K562 (cell line): ENCODE measurements at regions not wholly inside any gene's neighbourhood (a gene's known extent, or its start where the extent isn't known, plus 50 kb on each side); places are given as distances from the start of the nearest gene placed in this dataset.

Experiments
- ATAC-seq: fragments of 200-7000 bp; cut with Tn5 transposase; 3 replicates; pipeline ENCODE4 v1.9.1; 2020; ENCODE audit warnings: moderate library complexity
- BruUV-seq: library from RNA; stranded (reverse); fragments of 400-500 nt; replicated peaks from 2 replicates; lab custom pipeline; 2021; lab: Mats Ljungman, UMichigan
- CTCF ChIA-PET: fragments of 300-600 bp; formaldehyde crosslinking; extraction: SDS; loops from one replicate; lab custom pipeline; 2021; ENCODE audit warnings: low intra/inter-chr PET ratio; lab: Yijun Ruan, JAX
- POLR2A ChIA-PET: fragments of 300-600, 350-650 bp; sonication (Branson Sonifier 250); formaldehyde crosslinking; extraction: SDS; loops from one replicate; lab custom pipeline; 2021; ENCODE audit warnings: antibody characterized with exemption, inconsistent platforms; lab: Yijun Ruan, JAX
- DNase-seq, 4 experiments: peaks; one replicate each; pipeline versions ENCODE4 v3.0.0 to v3.0.0-alpha.2; 2011 to 2018; ENCODE audit warnings: low spot score in 3 of 4, mixed read lengths in 3 of 4; ENCODE audit errors: extremely low read depth in 1 of 4
- FAIRE-seq: peaks from 2 replicates; lab custom pipeline; 2011; peaks lifted over from hg19 to GRCh38; lab: Jason Lieb, UNC
- H2AFZ ChIP-seq: 2 replicates; pipeline ENCODE4 v1.6.0; 2011; ENCODE audit warnings: low read depth, low read length, control low read depth, inconsistent platforms
- H3K27ac ChIP-seq: fragments of 200-600 bp; 3 replicates; pipeline ENCODE4 v1.8.0; 2011; ENCODE audit warnings: low read depth, mild to moderate bottlenecking, control low read depth, inconsistent platforms, low read length, moderate library complexity, mixed read lengths; ENCODE audit errors: extremely low read depth
- H3K27me3 ChIP-seq, 2 experiments: fragments of 300-600 bp in 1 of 2; 2 replicates in 1 of 2; 3 replicates in 1 of 2; pipeline versions ENCODE4 v1.6.0 to v1.8.0; 2011; ENCODE audit warnings: inconsistent platforms in 2 of 2, low read length in 2 of 2, mild to moderate bottlenecking in 1 of 2, mixed read lengths in 1 of 2, moderate library complexity in 1 of 2; ENCODE audit not compliant: control insufficient read depth in 2 of 2, insufficient read depth in 2 of 2
- H3K36me3 ChIP-seq: fragments of 300-600 bp; 3 replicates; pipeline ENCODE4 v1.8.0; 2011; ENCODE audit warnings: mild to moderate bottlenecking, low read length, inconsistent platforms; ENCODE audit not compliant: control insufficient read depth, insufficient read depth
- H3K4me1 ChIP-seq, 2 experiments: fragments of 200-600 bp in 1 of 2; replicated peaks in 1 of 2; 2 replicates in 1 of 2; 3 replicates in 1 of 2; pipeline versions ENCODE4 v1.5.1 to v1.8.0; 2011; ENCODE audit warnings: inconsistent platforms in 2 of 2, low read length in 2 of 2, mild to moderate bottlenecking in 1 of 2, mixed read lengths in 1 of 2, moderate library complexity in 1 of 2; ENCODE audit not compliant: control insufficient read depth in 2 of 2, insufficient read depth in 2 of 2
- H3K4me2 ChIP-seq: 2 replicates; pipeline ENCODE4 v1.6.1; 2011; ENCODE audit warnings: low read length, control low read depth, inconsistent platforms, mixed read lengths; ENCODE audit not compliant: insufficient read depth
- H3K4me3 ChIP-seq: fragments of 200-600 bp; sonication (generic), shearing (Covaris generic); 2 replicates; pipeline ENCODE4 v1.5.1; 2016; ENCODE audit warnings: control low read depth, inconsistent platforms
- H3K79me2 ChIP-seq: fragments of 200-600 bp; 3 replicates; pipeline ENCODE4 v1.8.0; 2011; ENCODE audit warnings: low read length, inconsistent platforms; ENCODE audit not compliant: control insufficient read depth, insufficient read depth
- H3K9ac ChIP-seq, 2 experiments: 2 replicates each; pipeline versions ENCODE4 v1.6.0 to v1.6.1; 2011; ENCODE audit warnings: low read depth in 2 of 2, low read length in 2 of 2, control low read depth in 1 of 2, inconsistent platforms in 1 of 2, mild to moderate bottlenecking in 1 of 2, mixed read lengths in 1 of 2; ENCODE audit not compliant: insufficient read depth in 1 of 2
- H3K9me1 ChIP-seq: one replicate; pipeline ENCODE4 v1.6.0; 2011; ENCODE audit warnings: inconsistent platforms, mild to moderate bottlenecking, low read length, moderate library complexity; ENCODE audit not compliant: control insufficient read depth, insufficient read depth
- H3K9me3 ChIP-seq: replicated peaks from 2 replicates; pipeline ENCODE4 v1.5.1; 2011; ENCODE audit warnings: low read depth, low read length, inconsistent platforms; ENCODE audit not compliant: control insufficient read depth, insufficient read depth
- H4K20me1 ChIP-seq: replicated peaks from 2 replicates; pipeline ENCODE4 v1.6.1; 2011; ENCODE audit warnings: low read length, inconsistent platforms, mixed read lengths; ENCODE audit not compliant: control insufficient read depth, insufficient read depth
- ARID2 ChIP-seq: fragments of 450-650 bp; IDR thresholded peaks from 2 replicates; pipeline ENCODE4 v1.6.1; 2017; ENCODE audit warnings: antibody characterized with exemption, mild to moderate bottlenecking
- E2F4 ChIP-seq: sonication (generic); formaldehyde crosslinking; IDR thresholded peaks from 2 replicates; pipeline ENCODE4 v1.8.0; 2022; ENCODE audit warnings: mild to moderate bottlenecking, low read depth, missing genetic modification reagents
- ETV6 ChIP-seq, 3 experiments: fragments of 150-350 bp in 1 of 3; sonication (generic) in 1 of 3; formaldehyde crosslinking in 1 of 3; IDR thresholded peaks; 2 replicates each; pipeline versions ENCODE4 v1.6.1 to v1.8.0; 2014 to 2022; ENCODE audit warnings: borderline replicate concordance in 2 of 3, low read depth in 2 of 3, antibody characterized with exemption in 1 of 3, low read length in 1 of 3, mild to moderate bottlenecking in 1 of 3, missing genetic modification reagents in 1 of 3
- HNRNPLL ChIP-seq: fragments of 200-400 bp; formaldehyde crosslinking; IDR thresholded peaks from 2 replicates; pipeline ENCODE4 v1.6.1; 2017; ENCODE audit warnings: low read length, low read depth, mild to moderate bottlenecking; ENCODE audit not compliant: poor library complexity, severe bottlenecking
- HSF4 ChIP-seq: fragments of 250-450 bp; sonication (Bioruptor Pico); IDR thresholded peaks from 2 replicates; pipeline ENCODE4 v2.1.2; 2022; ENCODE audit warnings: mild to moderate bottlenecking, moderate library complexity, borderline replicate concordance
- MBD2 ChIP-seq: sonication (generic); IDR thresholded peaks from 2 replicates; pipeline ENCODE4 v1.6.1; 2016; ENCODE audit warnings: low read depth, borderline replicate concordance
- NONO ChIP-seq, 2 experiments: fragments of 200-400 bp in 1 of 2; fragments of 450-650 bp in 1 of 2; formaldehyde crosslinking in 1 of 2; IDR thresholded peaks; 2 replicates each; pipeline ENCODE4 v1.6.1; 2017; ENCODE audit warnings: low read depth in 2 of 2, mild to moderate bottlenecking in 2 of 2, moderate library complexity in 2 of 2, low read length in 1 of 2
- TFAP4 ChIP-seq: sonication (generic); formaldehyde crosslinking; IDR thresholded peaks from 2 replicates; pipeline ENCODE4 v1.8.0; 2022; ENCODE audit warnings: missing genetic modification reagents, mild to moderate bottlenecking, moderate library complexity, borderline replicate concordance
- U2AF1 ChIP-seq: fragments of 200-400 bp; formaldehyde crosslinking; optimal IDR thresholded peaks from 2 replicates; pipeline ENCODE3; 2017; ENCODE audit warnings: mild to moderate bottlenecking, low read depth, low read length, moderate library complexity
- ZNF253 ChIP-seq: fragments of 250-450 bp; sonication (Bioruptor Pico); conservative IDR thresholded peaks from 2 replicates; pipeline ENCODE4 v1.6.1; 2021; ENCODE audit warnings: mild to moderate bottlenecking
- WGBS: fragments of 100-300 bp; shearing (Covaris generic); methylation state at CpG from one replicate; pipeline ENCODE4 v1.1.6; 2016; ENCODE audit warnings: low coverage, mixed read lengths; ENCODE audit not compliant: insufficient coverage; ENCODE audit errors: missing lambda C conversion rate; 5-methylcytosine and 5-hydroxymethylcytosine counted together
- in situ Hi-C: fragments of 300-500 bp; cut with MboI; formaldehyde crosslinking; loops from 4 replicates; pipeline ENCODE4 v1.15.0; 2018; ENCODE audit warnings: inconsistent platforms, mixed read lengths
- intact Hi-C: fragments of 100-400 bp; cut with micrococcal nuclease; formaldehyde crosslinking; loops from 2 replicates; pipeline ENCODE4 v1.14.2; 2022
- TF ChIP-seq, protein P1 (sequence below): sonication (generic); formaldehyde crosslinking; IDR thresholded peaks from 2 replicates; pipeline ENCODE4 v1.8.0; 2023; ENCODE audit warnings: missing genetic modification reagents, mild to moderate bottlenecking, borderline replicate concordance
- TF ChIP-seq, protein P2 (sequence below): fragments of 450-650 bp; IDR thresholded peaks from 2 replicates; pipeline ENCODE4 v1.6.1; 2016

DNA sequence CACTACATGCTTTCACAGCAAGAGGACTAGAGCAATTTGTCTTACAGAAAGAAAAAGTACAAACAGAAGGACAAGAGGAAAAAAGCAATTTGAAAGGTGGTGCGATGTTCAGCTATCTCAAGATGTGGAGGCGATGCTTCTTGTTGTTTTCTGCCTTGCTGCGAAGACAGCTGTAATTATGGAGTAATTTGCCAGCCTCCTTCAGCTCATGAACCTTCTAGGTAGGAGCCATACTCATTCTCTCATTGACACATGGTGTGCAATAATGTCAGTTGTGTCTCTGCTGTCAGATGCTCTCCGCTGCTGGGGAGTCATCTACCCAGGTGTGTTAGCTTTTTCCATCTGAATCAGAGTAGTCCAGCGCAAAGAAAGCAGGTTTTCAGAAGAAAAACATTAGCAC is 424.5 kb downstream of the NR2F1-AS1 start (continued):
- TF ChIP-seq, protein P1, sequence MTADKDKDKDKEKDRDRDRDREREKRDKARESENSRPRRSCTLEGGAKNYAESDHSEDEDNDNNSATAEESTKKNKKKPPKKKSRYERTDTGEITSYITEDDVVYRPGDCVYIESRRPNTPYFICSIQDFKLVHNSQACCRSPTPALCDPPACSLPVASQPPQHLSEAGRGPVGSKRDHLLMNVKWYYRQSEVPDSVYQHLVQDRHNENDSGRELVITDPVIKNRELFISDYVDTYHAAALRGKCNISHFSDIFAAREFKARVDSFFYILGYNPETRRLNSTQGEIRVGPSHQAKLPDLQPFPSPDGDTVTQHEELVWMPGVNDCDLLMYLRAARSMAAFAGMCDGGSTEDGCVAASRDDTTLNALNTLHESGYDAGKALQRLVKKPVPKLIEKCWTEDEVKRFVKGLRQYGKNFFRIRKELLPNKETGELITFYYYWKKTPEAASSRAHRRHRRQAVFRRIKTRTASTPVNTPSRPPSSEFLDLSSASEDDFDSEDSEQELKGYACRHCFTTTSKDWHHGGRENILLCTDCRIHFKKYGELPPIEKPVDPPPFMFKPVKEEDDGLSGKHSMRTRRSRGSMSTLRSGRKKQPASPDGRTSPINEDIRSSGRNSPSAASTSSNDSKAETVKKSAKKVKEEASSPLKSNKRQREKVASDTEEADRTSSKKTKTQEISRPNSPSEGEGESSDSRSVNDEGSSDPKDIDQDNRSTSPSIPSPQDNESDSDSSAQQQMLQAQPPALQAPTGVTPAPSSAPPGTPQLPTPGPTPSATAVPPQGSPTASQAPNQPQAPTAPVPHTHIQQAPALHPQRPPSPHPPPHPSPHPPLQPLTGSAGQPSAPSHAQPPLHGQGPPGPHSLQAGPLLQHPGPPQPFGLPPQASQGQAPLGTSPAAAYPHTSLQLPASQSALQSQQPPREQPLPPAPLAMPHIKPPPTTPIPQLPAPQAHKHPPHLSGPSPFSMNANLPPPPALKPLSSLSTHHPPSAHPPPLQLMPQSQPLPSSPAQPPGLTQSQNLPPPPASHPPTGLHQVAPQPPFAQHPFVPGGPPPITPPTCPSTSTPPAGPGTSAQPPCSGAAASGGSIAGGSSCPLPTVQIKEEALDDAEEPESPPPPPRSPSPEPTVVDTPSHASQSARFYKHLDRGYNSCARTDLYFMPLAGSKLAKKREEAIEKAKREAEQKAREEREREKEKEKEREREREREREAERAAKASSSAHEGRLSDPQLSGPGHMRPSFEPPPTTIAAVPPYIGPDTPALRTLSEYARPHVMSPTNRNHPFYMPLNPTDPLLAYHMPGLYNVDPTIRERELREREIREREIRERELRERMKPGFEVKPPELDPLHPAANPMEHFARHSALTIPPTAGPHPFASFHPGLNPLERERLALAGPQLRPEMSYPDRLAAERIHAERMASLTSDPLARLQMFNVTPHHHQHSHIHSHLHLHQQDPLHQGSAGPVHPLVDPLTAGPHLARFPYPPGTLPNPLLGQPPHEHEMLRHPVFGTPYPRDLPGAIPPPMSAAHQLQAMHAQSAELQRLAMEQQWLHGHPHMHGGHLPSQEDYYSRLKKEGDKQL (CRISPR knock-in tag) = no peak
- TF ChIP-seq HSF4 (CRISPR knock-in tag) = no peak

- FAIRE-seq (no peak), DNase-seq (no peak), ATAC-seq (no peak)
- no peaks in the 10 kb centered on the region for H4K20me1 ChIP-seq
- 0% methylated on average over 1 of the region's 1 CpG for WGBS
- ChIA-PET POLR2A (no interaction called here), CTCF (no interaction called here)
- in situ Hi-C loops = no loop called here
- no peaks in the 10 kb centered on the region for H3K9me1 ChIP-seq
- H3K4me2 ChIP-seq = no peak overlapping the region
- H3K27me3 ChIP-seq = no peaks in the 10 kb centered on the region
- H3K79me2 ChIP-seq = no peaks in the 10 kb centered on the region
- no TSS peak for BruUV-seq
- H3K36me3 ChIP-seq = no peaks in the 10 kb centered on the region
- no peak overlapping the region for H2AFZ ChIP-seq
- intact Hi-C loops = no loop called here
- no peak overlapping the region for H3K9ac ChIP-seq
- H3K4me3 ChIP-seq = no peak overlapping the region
- H3K27ac ChIP-seq = no peak overlapping the region
- H3K9me3 ChIP-seq = no peaks in the 10 kb centered on the region
- no peaks in the 10 kb centered on the region for H3K4me1 ChIP-seq
- TF ChIP-seq NONO (IDR thresholded peaks at IDR 0.05; ENCODE audit: low read depth in 2 of 2, low read length in 1 of 2) = no peak
- no peak for TF ChIP-seq TFAP4
- TF ChIP-seq ETV6 (IDR thresholded peaks at IDR 0.05; ENCODE audit: borderline replicate concordance in 1 of 2, low read depth in 2 of 2, low read length in 1 of 2) = no peak
- no peak for TF ChIP-seq ETV6 (CRISPR knock-in tag; IDR thresholded peaks at IDR 0.05; ENCODE audit: borderline replicate concordance)
- no peak for TF ChIP-seq ARID2
- TF ChIP-seq, protein P2, sequence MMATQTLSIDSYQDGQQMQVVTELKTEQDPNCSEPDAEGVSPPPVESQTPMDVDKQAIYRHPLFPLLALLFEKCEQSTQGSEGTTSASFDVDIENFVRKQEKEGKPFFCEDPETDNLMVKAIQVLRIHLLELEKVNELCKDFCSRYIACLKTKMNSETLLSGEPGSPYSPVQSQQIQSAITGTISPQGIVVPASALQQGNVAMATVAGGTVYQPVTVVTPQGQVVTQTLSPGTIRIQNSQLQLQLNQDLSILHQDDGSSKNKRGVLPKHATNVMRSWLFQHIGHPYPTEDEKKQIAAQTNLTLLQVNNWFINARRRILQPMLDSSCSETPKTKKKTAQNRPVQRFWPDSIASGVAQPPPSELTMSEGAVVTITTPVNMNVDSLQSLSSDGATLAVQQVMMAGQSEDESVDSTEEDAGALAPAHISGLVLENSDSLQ = no peak
- no peak for TF ChIP-seq U2AF1
- TF ChIP-seq MBD2 = no peak
- TF ChIP-seq ZNF253 (CRISPR knock-in tag) = no peak
- TF ChIP-seq HNRNPLL = no peak
- TF ChIP-seq E2F4 (CRISPR knock-in tag) = no peak
These were observed 426.5 kb downstream of the NR2F1-AS1 start for GRCh38 chr5:93154535-93154934.
